ENCODE measurements at regions not wholly inside any gene's neighbourhood (a gene's known extent, or its start where the extent isn't known, plus 50 kb on each side); places are given as distances from the start of the nearest gene placed in this dataset.

DNA sequence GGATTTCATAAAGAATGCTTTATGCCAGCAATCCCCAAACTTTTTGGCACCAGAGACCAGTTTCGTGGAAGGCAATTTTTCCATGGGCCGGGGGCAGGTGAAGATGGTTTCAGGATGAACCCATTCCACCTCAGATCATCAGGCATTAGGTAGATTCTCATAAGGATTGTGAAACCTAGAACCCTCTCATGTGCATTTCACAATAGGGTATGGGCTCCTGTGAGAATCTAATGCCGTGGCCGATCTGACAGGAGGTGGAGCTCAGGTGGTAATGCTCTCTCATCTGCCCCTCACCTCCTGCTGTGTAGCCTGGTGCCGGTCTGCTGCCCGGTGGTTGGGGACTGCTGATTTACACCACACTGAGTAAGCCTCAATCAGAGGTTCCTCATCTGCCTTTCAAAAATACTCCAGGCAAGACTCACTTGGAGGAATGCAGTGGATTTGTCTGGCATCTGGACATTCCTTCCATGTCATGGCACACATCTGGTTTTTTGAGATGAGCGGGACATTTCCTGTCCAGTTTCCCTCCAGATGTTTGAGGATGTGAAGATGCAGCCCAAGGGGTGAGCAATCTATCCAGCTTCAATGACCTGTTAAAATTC lies 185.8 kb downstream of the VAPA start:
- TF ChIP-seq, protein P1, sequence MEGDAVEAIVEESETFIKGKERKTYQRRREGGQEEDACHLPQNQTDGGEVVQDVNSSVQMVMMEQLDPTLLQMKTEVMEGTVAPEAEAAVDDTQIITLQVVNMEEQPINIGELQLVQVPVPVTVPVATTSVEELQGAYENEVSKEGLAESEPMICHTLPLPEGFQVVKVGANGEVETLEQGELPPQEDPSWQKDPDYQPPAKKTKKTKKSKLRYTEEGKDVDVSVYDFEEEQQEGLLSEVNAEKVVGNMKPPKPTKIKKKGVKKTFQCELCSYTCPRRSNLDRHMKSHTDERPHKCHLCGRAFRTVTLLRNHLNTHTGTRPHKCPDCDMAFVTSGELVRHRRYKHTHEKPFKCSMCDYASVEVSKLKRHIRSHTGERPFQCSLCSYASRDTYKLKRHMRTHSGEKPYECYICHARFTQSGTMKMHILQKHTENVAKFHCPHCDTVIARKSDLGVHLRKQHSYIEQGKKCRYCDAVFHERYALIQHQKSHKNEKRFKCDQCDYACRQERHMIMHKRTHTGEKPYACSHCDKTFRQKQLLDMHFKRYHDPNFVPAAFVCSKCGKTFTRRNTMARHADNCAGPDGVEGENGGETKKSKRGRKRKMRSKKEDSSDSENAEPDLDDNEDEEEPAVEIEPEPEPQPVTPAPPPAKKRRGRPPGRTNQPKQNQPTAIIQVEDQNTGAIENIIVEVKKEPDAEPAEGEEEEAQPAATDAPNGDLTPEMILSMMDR (IDR thresholded peaks at IDR 0.05; ENCODE audit: low read depth, low read length, poor library complexity, severe bottlenecking), result no peak
- no peak for TF ChIP-seq EZH2phosphoT487 (IDR thresholded peaks at IDR 0.05; ENCODE audit: borderline replicate concordance, low read length)
